Fibroblast of the aortic adventitia (primary cell): ENCODE measurements at regions not wholly inside any gene's neighbourhood (a gene's known extent, or its start where the extent isn't known, plus 50 kb on each side); places are given as distances from the start of the nearest gene placed in this dataset.
"Not testable (repeated sequence)": the region's sequence is repeated elsewhere in the genome, so short reads cannot be mapped to it uniquely, and the experiment has no call there.

Experiments
- DNase-seq: peaks from one replicate; pipeline ENCODE4 v3.0.0-alpha.2; 2010; ENCODE audit warnings: low read depth
- H3K4me3 ChIP-seq: 2 replicates; pipeline ENCODE4 v1.5.1; 2011; ENCODE audit warnings: low read depth, mild to moderate bottlenecking, control low read depth, low read length, moderate library complexity
- TF ChIP-seq, protein P1 (sequence below): IDR thresholded peaks from 2 replicates; pipeline ENCODE4 v1.5.1; 2011; ENCODE audit warnings: mild to moderate bottlenecking, low read length, control low read depth, inconsistent platforms; ENCODE audit not compliant: insufficient read depth

DNA sequence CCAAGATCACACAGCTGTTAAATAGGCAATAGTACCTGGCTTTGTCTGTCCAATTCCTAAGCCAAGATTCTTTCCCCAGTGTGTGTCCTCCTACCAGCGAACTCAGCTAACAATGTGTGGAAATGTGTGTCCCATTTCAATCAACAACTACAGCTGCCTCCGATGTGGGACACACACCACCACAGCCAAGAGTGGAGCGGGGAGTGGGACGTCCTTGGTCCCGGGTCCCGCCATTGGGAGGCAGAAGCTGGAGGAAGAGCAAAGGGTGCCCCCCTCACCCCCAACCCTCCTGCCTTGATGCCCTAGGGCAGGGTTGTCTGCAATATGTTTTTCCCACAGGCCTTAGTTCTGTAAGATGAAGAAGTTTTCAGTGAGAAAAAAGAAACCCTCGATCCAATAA lies 265.4 kb upstream of the RAB4A start:
- DNase-seq, result no peak
- H3K4me3 ChIP-seq, result no peak overlapping the region
- TF ChIP-seq, protein P1, sequence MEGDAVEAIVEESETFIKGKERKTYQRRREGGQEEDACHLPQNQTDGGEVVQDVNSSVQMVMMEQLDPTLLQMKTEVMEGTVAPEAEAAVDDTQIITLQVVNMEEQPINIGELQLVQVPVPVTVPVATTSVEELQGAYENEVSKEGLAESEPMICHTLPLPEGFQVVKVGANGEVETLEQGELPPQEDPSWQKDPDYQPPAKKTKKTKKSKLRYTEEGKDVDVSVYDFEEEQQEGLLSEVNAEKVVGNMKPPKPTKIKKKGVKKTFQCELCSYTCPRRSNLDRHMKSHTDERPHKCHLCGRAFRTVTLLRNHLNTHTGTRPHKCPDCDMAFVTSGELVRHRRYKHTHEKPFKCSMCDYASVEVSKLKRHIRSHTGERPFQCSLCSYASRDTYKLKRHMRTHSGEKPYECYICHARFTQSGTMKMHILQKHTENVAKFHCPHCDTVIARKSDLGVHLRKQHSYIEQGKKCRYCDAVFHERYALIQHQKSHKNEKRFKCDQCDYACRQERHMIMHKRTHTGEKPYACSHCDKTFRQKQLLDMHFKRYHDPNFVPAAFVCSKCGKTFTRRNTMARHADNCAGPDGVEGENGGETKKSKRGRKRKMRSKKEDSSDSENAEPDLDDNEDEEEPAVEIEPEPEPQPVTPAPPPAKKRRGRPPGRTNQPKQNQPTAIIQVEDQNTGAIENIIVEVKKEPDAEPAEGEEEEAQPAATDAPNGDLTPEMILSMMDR, result no peak

DNA sequence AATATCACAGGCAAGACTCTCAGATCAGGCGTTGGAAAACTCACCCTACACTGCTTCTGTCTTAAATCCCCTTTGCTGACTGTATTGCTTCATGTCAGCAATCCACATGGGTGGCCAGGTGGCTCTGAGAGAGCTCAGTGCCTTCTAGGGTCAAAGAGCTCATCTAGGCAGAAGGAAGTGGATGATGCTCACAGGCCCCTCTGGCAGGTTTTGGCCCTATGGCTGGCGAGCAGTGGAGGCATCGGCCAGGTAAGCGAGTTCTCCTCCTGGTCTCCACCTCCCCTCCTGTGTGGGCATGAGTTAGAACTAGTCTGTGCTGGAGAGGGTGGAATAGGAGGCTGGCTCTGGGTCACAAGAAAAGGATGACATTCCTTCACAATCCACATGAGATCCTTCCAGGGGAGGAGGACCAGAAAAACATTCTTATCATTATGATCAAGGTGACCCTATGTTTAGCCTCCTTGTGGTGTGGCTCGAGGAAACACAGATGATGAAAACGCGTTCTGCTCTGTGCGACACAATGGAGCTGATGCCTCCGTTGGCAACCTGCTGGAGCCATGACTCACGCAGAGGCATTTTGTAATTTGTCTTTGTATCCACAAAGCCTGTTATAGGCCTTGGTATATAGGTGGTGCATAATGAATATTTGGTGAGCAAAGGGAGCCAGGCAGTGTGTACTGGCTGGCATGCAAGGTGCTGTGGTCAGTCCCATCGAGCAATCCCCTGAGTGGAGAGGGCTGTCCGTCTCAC lies 264.6 kb upstream of the RAB4A start:
- TF ChIP-seq, protein P1, result no peak
- no peak overlapping the region for H3K4me3 ChIP-seq
- DNase-seq, result no peak

DNA sequence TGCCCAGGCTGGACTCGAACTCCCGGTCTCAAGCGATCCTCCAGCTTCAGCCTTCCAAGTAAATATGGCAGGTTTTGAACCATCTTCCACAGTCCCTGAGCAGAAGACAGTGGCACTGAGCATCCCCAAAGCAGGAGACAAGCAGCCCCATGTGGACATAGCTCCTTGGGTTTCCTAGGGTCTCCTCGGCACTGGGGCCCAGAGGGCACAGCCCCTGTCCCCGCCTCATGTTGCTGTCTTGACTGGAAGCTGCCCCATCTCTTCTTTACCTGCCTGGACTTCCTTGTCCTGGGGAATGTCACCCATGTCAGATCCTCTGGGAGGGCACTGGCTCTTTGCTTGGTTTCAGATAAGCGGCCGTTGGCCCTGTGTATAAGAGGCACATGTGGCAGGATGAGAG lies 263.7 kb upstream of the RAB4A start:
- no peak overlapping the region for H3K4me3 ChIP-seq
- no peak for DNase-seq
- TF ChIP-seq, protein P1, result no peak

DNA sequence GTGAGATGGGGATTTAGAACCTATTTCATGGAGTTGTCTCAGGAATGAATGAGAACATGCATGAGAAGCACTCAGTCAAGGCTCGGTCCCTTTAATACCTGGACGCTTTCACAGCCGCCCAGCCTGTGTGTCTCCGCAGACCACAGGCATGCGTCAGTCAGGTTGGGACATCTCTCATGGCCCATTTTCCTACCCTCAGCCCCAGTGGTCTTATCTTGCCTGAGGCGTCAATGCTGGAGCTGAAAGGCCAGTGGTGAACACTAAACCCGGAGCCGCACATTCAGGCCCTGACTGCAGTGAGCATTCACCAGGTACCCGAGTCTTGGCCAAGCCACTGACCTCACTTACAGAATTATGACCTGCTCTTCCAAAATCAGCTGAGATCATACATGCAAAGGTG lies 263.2 kb upstream of the RAB4A start:
- no peak overlapping the region for H3K4me3 ChIP-seq
- DNase-seq, result no peak
- TF ChIP-seq, protein P1, result no peak

DNA sequence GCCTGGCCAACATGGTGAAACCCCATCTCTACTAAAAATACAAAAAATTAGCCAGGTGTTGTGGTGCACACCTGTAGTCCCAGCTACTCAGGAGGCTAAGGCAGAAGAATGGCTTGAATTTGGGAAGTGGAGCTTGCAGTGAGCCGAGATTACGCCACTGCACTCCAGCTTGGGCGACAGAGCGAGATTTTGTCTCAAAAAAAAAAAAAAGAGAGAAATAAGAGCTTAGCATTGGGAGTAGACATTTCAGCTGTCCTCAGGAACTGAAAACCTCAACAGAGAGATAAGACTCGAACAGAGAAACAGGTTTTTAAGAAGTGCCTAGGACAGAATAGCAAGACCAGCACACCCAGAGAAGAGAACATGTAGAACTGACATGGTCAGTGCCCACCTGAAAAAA lies 262.6 kb upstream of the RAB4A start:
- not testable (repeated sequence) for DNase-seq, H3K4me3 ChIP-seq

DNA sequence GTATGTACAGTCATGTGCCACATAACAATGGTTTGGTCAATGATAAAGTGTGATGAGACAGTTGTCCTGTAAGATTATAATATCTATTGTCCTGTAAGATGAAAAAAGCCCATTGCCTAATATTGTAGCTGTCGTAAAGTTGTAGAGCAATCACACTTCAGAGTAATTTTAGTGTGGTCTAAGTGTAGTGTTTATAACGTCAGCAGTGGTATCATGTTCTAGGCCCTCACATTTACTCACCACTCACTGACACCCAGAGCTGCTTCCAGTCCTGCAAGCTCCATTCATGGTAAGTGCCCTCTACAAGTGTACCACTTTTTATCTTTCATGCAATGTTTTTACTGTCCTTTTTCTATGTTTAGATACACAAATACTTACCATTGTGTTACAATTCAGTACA lies 259.9 kb upstream of the RAB4A start:
- no peak overlapping the region for H3K4me3 ChIP-seq
- DNase-seq, result no peak
- TF ChIP-seq, protein P1, result no peak

DNA sequence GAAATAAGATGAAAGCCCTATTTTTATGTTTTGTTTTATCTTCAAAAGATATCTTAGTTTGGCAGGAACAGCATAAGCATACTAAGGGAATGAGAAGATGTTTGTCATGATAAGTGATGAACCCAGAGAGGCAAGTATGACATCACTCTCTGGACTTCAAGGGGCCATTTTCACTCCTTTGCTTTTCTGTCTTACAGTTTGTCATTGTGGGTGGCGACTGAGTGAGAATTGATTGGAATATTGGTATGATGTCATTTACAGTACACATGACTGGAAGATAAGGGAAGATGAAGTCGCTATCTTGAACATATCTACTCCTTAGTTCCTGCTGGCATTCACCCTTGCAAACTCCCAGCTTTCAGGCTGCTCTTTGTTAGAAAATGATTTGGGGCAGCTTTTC lies 258.1 kb upstream of the RAB4A start:
- TF ChIP-seq, protein P1, result no peak
- peak; percentile 31 for DNase-seq

More for the DNA sequence above, 258.1 kb upstream of the RAB4A start:
- no peak overlapping the region for H3K4me3 ChIP-seq
